ENCODE measurements at regions not wholly inside any gene's neighbourhood (a gene's known extent, or its start where the extent isn't known, plus 50 kb on each side); places are given as distances from the start of the nearest gene placed in this dataset. TPM values are rescaled to one million over a fixed set of nuclear protein-coding genes. Genes with fewer than 3 reads are reported as not detected.

DNA sequence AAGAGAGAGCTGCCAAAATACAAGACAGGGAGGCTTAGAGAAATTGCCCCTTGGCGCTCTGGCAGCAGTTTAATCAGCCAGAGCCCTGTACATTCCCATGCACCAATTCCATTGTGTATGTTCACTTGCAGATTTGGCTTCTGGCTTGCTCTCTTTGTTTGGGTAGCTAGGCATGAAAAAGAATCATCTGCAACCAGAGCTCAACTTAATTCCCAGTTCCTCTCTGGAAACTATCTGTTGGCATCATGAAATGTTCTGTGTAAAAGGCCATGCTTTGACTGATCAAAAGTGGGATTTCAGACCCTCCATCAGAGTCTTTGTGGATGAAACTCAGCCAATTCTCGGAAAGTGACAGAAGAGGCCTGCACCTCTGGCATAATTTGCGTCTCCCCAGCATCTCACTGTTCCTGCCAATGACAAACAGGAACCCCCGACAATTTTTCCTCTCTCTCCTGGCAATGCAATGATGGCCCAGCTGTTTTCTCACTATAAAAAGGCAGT, 53.8 kb upstream of the RAD23B start:
- FAIRE-seq (no peak), DNase-seq (ENCODE audit: low spot score in 2 of 2) (no peak)

Small RNAs in the stretch of these regions (small RNA-seq; reads per million reads assigned to genes)
- gene AL807761.1: not detected
